Trophoblast cell (in vitro differentiated cells and primary cell): ENCODE measurements at regions not wholly inside any gene's neighbourhood (a gene's known extent, or its start where the extent isn't known, plus 50 kb on each side); places are given as distances from the start of the nearest gene placed in this dataset.
A peak's percentile ranks its signal among the peaks of the same experiment; 100 is the strongest.

Experiments used
- DNase-seq, 2 donors: peaks; one replicate each; pipeline ENCODE4 v3.0.0-alpha.2; 2016
- H2AFZ ChIP-seq: 2 replicates; pipeline ENCODE4 v1.6.1; 2013; ENCODE audit warnings: low read length, moderate library complexity, mild to moderate bottlenecking; ENCODE audit not compliant: insufficient read depth, poor library complexity
- H2AK5ac ChIP-seq: 2 replicates; pipeline ENCODE4 v1.6.1; 2013; ENCODE audit warnings: mild to moderate bottlenecking, low read length
- H2BK120ac ChIP-seq: 2 replicates; pipeline ENCODE4 v1.6.1; 2013; ENCODE audit warnings: low read length, mild to moderate bottlenecking, moderate library complexity; ENCODE audit not compliant: insufficient read depth, poor library complexity
- H2BK12ac ChIP-seq: 2 replicates; pipeline ENCODE4 v1.6.1; 2013; ENCODE audit warnings: mild to moderate bottlenecking, low read length, moderate library complexity
- H2BK5ac ChIP-seq: 2 replicates; pipeline ENCODE4 v1.6.1; 2013; ENCODE audit warnings: low read length, low read depth, moderate library complexity, mild to moderate bottlenecking; ENCODE audit not compliant: poor library complexity
- H3K14ac ChIP-seq: 2 replicates; pipeline ENCODE4 v1.6.1; 2013; ENCODE audit warnings: mild to moderate bottlenecking, low read length
- H3K18ac ChIP-seq: 2 replicates; pipeline ENCODE4 v1.6.1; 2013; ENCODE audit warnings: mild to moderate bottlenecking, low read length
- H3K23ac ChIP-seq: 2 replicates; pipeline ENCODE4 v1.6.1; 2013; ENCODE audit warnings: low read length
- H3K27ac ChIP-seq: 2 replicates; pipeline ENCODE4 v1.5.1; 2013; ENCODE audit warnings: low read depth, mild to moderate bottlenecking, inconsistent platforms, low read length, moderate library complexity
- H3K27me3 ChIP-seq: 2 replicates; pipeline ENCODE4 v1.6.1; 2013; ENCODE audit warnings: inconsistent platforms, mild to moderate bottlenecking, low read length, moderate library complexity; ENCODE audit not compliant: insufficient read depth
- H3K36me3 ChIP-seq, 2 experiments: 1 replicate in 1 of 2; 2 replicates in 1 of 2; pipeline ENCODE4 v1.6.1; 2013; ENCODE audit warnings: low read length in 2 of 2, mild to moderate bottlenecking in 2 of 2, moderate library complexity in 1 of 2; ENCODE audit not compliant: insufficient read depth in 2 of 2, control insufficient read depth in 1 of 2
- H3K4ac ChIP-seq: 2 replicates; pipeline ENCODE4 v1.6.1; 2013; ENCODE audit warnings: low read depth, mild to moderate bottlenecking, low read length, moderate library complexity
- H3K4me1 ChIP-seq, 2 experiments: 1 replicate in 1 of 2; 2 replicates in 1 of 2; pipeline ENCODE4 v1.6.1; 2013; ENCODE audit warnings: low read length in 2 of 2, mild to moderate bottlenecking in 2 of 2, moderate library complexity in 1 of 2; ENCODE audit not compliant: insufficient read depth in 2 of 2, control insufficient read depth in 1 of 2
- H3K4me2 ChIP-seq: 2 replicates; pipeline ENCODE4 v1.6.1; 2013; ENCODE audit warnings: inconsistent platforms, mild to moderate bottlenecking, low read length, moderate library complexity
- H3K4me3 ChIP-seq: 2 replicates; pipeline ENCODE4 v1.5.1; 2013; ENCODE audit warnings: mild to moderate bottlenecking, low read depth, low read length, inconsistent platforms
- H3K79me1 ChIP-seq: one replicate; pipeline ENCODE4 v1.6.1; 2013; ENCODE audit warnings: low read length
- H3K79me2 ChIP-seq: 2 replicates; pipeline ENCODE4 v1.6.1; 2013; ENCODE audit warnings: low read length, mild to moderate bottlenecking; ENCODE audit not compliant: control insufficient read depth, insufficient read depth, poor library complexity
- H3K9ac ChIP-seq: 2 replicates; pipeline ENCODE4 v1.6.1; 2013; ENCODE audit warnings: mild to moderate bottlenecking, low read length
- H3K9me3 ChIP-seq: 2 replicates; pipeline ENCODE4 v1.6.1; 2013; ENCODE audit warnings: low read depth, mild to moderate bottlenecking, control low read depth, inconsistent platforms, low read length; ENCODE audit not compliant: insufficient read depth
- H4K12ac ChIP-seq: 2 replicates; pipeline ENCODE4 v1.6.1; 2013; ENCODE audit warnings: low read depth, mild to moderate bottlenecking, low read length, moderate library complexity
- H4K8ac ChIP-seq: 2 replicates; pipeline ENCODE4 v1.6.1; 2013; ENCODE audit warnings: low read depth, mild to moderate bottlenecking, low read length, moderate library complexity
- H4K91ac ChIP-seq: one replicate; pipeline ENCODE4 v1.6.1; 2013; ENCODE audit warnings: low read depth, mild to moderate bottlenecking, low read length, moderate library complexity
- WGBS: extraction: QIAGEN DNeasy Blood & Tissue Kit; methylation state at CpG from one replicate; pipeline ENCODE4 v1.1.7; 2013; ENCODE audit warnings: missing lambda C conversion rate; ENCODE audit not compliant: insufficient read length, insufficient coverage; ENCODE audit errors: extremely low coverage; 5-methylcytosine and 5-hydroxymethylcytosine counted together

DNA sequence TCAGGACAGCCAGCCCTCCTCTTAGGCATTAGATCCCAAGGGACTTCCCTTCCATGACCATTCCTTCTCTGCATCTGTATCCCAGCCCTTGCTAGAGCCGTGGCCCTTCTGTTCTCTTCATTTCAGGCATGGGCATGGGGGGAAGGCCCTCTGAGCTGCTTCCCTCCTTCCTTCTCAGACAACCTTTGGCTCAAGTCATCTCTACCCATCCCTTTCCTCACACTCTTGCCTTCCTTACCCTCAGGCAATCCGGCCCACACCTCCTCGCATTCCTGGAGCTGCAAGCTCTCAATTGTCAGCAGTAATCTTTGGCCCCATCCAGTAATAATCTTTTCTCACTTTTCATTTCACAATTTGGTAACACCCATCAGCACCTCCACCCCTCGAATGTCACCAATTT, 426.9 kb upstream of the JARID2 start:
- Histone ChIP-seq H3K4me1 (peaks cover 0 to 5% of the 10 kb centered on the region in 2 experiments), H3K36me3 (no peaks in the 10 kb centered on the region), H2BK5ac (no peak overlapping the region), H3K23ac (no peak overlapping the region), H3K4ac (no peak overlapping the region), H2BK12ac (no peak overlapping the region), H3K79me1 (no peaks in the 10 kb centered on the region), H2AK5ac (no peak overlapping the region), H4K91ac (no peak overlapping the region), H3K18ac (no peak overlapping the region), H3K9me3 (peaks cover 1% of the 10 kb centered on the region), H3K27ac (no peak overlapping the region), H3K27me3 (no peaks in the 10 kb centered on the region), H4K12ac (no peak overlapping the region), H3K14ac (no peak overlapping the region), H2BK120ac (no peak overlapping the region), H3K4me2 (no peak overlapping the region), H4K8ac (no peak overlapping the region), H3K9ac (no peak overlapping the region), H2AFZ (no peak overlapping the region), H3K4me3 (no peak overlapping the region), H3K79me2 (no peaks in the 10 kb centered on the region)
- peak; percentile 10 to 79 for DNase-seq
- whole genome bisulfite sequencing = no CpG with 5 or more reads among the region's 4 CpGs

DNA sequence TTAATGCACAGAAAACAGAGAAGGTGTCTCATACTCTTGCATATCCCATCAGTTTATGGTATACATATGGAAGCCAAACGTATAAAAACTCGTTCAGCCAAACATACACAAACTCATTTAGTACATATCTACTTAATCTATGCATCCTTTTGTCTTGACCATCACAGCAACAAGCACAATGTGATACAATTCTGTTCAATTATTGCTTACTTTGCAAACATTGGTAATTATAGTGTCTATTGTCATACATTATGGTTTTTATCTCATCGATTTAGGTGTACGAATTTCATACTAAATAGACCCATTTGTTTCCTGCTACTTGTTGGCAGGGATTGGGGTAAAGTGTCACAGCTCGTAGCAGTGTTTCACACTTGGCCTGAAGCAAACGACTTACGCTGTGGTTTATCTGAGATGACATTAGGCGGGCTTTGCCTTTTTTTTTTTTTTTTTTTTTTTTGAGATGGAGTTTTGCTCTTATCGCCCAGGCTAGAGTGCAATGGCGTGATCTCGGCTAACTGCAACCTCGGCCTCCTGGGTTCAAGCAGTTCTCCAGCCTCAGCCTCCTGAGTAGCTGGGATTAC, 425.9 kb upstream of the JARID2 start:
- Histone ChIP-seq H2AK5ac (no peak overlapping the region), H3K4me1 (peaks cover 0 to 5% of the 10 kb centered on the region in 2 experiments), H3K14ac (no peak overlapping the region), H3K9ac (no peak overlapping the region), H3K27ac (no peak overlapping the region), H3K4ac (no peak overlapping the region), H3K9me3 (peaks cover 1% of the 10 kb centered on the region), H4K91ac (no peak overlapping the region), H3K4me3 (no peak overlapping the region), H3K18ac (no peak overlapping the region), H4K8ac (no peak overlapping the region), H3K79me1 (no peaks in the 10 kb centered on the region), H3K79me2 (no peaks in the 10 kb centered on the region), H4K12ac (no peak overlapping the region), H2BK5ac (no peak overlapping the region), H2BK12ac (no peak overlapping the region), H3K23ac (no peak overlapping the region), H3K27me3 (no peaks in the 10 kb centered on the region), H2AFZ (no peak overlapping the region), H3K4me2 (no peak overlapping the region), H3K36me3 (no peaks in the 10 kb centered on the region), H2BK120ac (no peak overlapping the region)
- no peak for DNase-seq
- no CpG with 5 or more reads among the region's 12 CpGs for WGBS

DNA sequence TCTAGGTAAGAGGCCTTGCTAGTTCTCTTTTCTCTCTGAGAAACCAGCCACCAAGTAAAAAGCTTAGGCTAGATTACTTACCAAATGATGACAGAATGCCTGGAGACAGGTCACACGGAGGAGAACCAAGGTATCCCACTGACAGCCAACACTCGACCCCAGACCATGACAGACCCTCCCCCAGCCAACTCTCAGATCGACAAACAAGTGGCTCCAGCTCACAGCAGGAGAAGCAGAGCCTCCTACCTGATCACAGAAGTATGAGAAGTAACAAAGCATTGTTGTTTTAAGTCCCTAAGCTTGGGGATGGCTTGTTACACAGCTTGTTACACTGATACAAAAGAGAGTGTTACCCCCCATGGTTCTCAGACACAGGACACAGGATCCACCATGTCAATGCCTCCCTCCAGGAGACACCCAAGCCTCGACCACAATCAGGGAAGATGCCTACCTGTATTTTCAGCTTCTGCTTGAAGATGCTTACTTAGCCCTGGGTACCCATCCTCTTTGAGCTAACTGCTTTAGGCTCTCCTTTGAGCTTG, 423.8 kb upstream of the JARID2 start:
- no peaks in the 10 kb centered on the region for H3K79me2 ChIP-seq
- no CpG with 5 or more reads among the region's 4 CpGs for WGBS
- no peak overlapping the region for H3K4me3 ChIP-seq
- H3K4me2 ChIP-seq = no peak overlapping the region
- H4K91ac ChIP-seq = no peak overlapping the region
- no peak overlapping the region for H3K4ac ChIP-seq
- H3K27ac ChIP-seq = no peak overlapping the region
- no peak overlapping the region for H4K8ac ChIP-seq
- no peak overlapping the region for H2BK12ac ChIP-seq
- no peak overlapping the region for H4K12ac ChIP-seq
- H2BK5ac ChIP-seq = no peak overlapping the region
- H2AK5ac ChIP-seq = no peak overlapping the region
- no peak for DNase-seq
- H3K23ac ChIP-seq = no peak overlapping the region
- no peak overlapping the region for H2AFZ ChIP-seq
- H3K14ac ChIP-seq = no peak overlapping the region
- H3K9me3 ChIP-seq = peaks cover 1% of the 10 kb centered on the region
- no peaks in the 10 kb centered on the region for H3K36me3 ChIP-seq
- H3K9ac ChIP-seq = no peak overlapping the region
- H3K4me1 ChIP-seq = peaks cover 0 to 5% of the 10 kb centered on the region in 2 experiments
- H2BK120ac ChIP-seq = no peak overlapping the region
- H3K18ac ChIP-seq = no peak overlapping the region
- H3K79me1 ChIP-seq = no peaks in the 10 kb centered on the region
- H3K27me3 ChIP-seq = no peaks in the 10 kb centered on the region

GRCh38 chr6:14822679-14823078, 423.2 kb upstream of the JARID2 start:
- Histone ChIP-seq H2AK5ac (no peak overlapping the region), H4K12ac (no peak overlapping the region), H3K79me1 (no peaks in the 10 kb centered on the region), H3K4me2 (no peak overlapping the region), H3K23ac (no peak overlapping the region), H3K27ac (no peak overlapping the region), H3K27me3 (no peaks in the 10 kb centered on the region), H2BK12ac (no peak overlapping the region), H3K14ac (no peak overlapping the region), H3K4me3 (no peak overlapping the region), H2BK120ac (no peak overlapping the region), H3K18ac (no peak overlapping the region), H4K8ac (no peak overlapping the region), H2BK5ac (no peak overlapping the region), H2AFZ (no peak overlapping the region), H3K9me3 (peaks cover 1% of the 10 kb centered on the region), H3K4me1 (peaks cover 0 to 5% of the 10 kb centered on the region in 2 experiments), H3K36me3 (no peaks in the 10 kb centered on the region), H3K79me2 (no peaks in the 10 kb centered on the region), H3K9ac (no peak overlapping the region), H3K4ac (no peak overlapping the region), H4K91ac (no peak overlapping the region)
- WGBS = no CpG with 5 or more reads among the region's 7 CpGs
- no peak for DNase-seq
